GM21515 (cell line): ENCODE measurements at regions not wholly inside any gene's neighbourhood (a gene's known extent, or its start where the extent isn't known, plus 50 kb on each side); places are given as distances from the start of the nearest gene placed in this dataset.

ENCODE experiments used
- ATAC-seq: cut with Tn5 transposase; IDR thresholded peaks from one replicate; pipeline ENCODE4 v1.9.1; 2021; ENCODE audit not compliant: unreplicated experiment

- no peak for ATAC-seq
These were observed 321.4 kb downstream of the AJAP1 start for GRCh38 chr1:4975856-4976255.

- ATAC-seq: no peak
These were observed 320.7 kb downstream of the AJAP1 start for GRCh38 chr1:4974981-4975685.

GRCh38 chr1:4973341-4973740, 318.9 kb downstream of the AJAP1 start:
- no peak for ATAC-seq

GRCh38 chr1:4972761-4973320, 318.4 kb downstream of the AJAP1 start:
- ATAC-seq: no peak

GRCh38 chr1:4971666-4972065, 317.3 kb downstream of the AJAP1 start:
- no peak for ATAC-seq

GRCh38 chr1:4970532-4970931, 316.1 kb downstream of the AJAP1 start:
- no peak for ATAC-seq

- no peak for ATAC-seq
These were observed 315.2 kb downstream of the AJAP1 start for GRCh38 chr1:4969556-4970129.

GRCh38 chr1:4965346-4966075, 311.1 kb downstream of the AJAP1 start:
- ATAC-seq: no peak

- ATAC-seq: no peak
These were observed 310.4 kb downstream of the AJAP1 start for GRCh38 chr1:4964634-4965345.

GRCh38 chr1:4963251-4963650, 308.8 kb downstream of the AJAP1 start:
- no peak for ATAC-seq

- no peak for ATAC-seq
These were observed 308.4 kb downstream of the AJAP1 start for GRCh38 chr1:4962836-4963235.

GRCh38 chr1:4961935-4962645, 307.7 kb downstream of the AJAP1 start:
- no peak for ATAC-seq

- no peak for ATAC-seq
These were observed 306.5 kb downstream of the AJAP1 start for GRCh38 chr1:4960782-4961475.

- ATAC-seq: no peak
These were observed 305.9 kb downstream of the AJAP1 start for GRCh38 chr1:4960336-4960735.

- no peak for ATAC-seq
These were observed 304.8 kb downstream of the AJAP1 start for GRCh38 chr1:4959216-4959615.

- ATAC-seq: no peak
These were observed 302.6 kb downstream of the AJAP1 start for GRCh38 chr1:4957027-4957426.

GRCh38 chr1:4954392-4954791, 300.0 kb downstream of the AJAP1 start:
- ATAC-seq: no peak

GRCh38 chr1:4951601-4952000, 297.2 kb downstream of the AJAP1 start:
- ATAC-seq: no peak

- no peak for ATAC-seq
These were observed 291.9 kb downstream of the AJAP1 start for GRCh38 chr1:4946343-4946742.

- no peak for ATAC-seq
These were observed 290.5 kb downstream of the AJAP1 start for GRCh38 chr1:4944911-4945310.
